ENCODE measurements at regions not wholly inside any gene's neighbourhood (a gene's known extent, or its start where the extent isn't known, plus 50 kb on each side); places are given as distances from the start of the nearest gene placed in this dataset.

- H3K36me3 Mint-ChIP-seq (ENCODE audit: low read depth) = no peaks in the 10 kb centered on the region
- no peak for DNase-seq
- no peaks in the 10 kb centered on the region for H3K27me3 Mint-ChIP-seq
- no peak overlapping the region for H3K4me3 Mint-ChIP-seq
- no peaks in the 10 kb centered on the region for H3K4me1 Mint-ChIP-seq
- intact Hi-C loops (cut with micrococcal nuclease) = no loop called here
- no peak overlapping the region for H3K27ac Mint-ChIP-seq
- H3K9me3 Mint-ChIP-seq = no peaks in the 10 kb centered on the region
Measured at GRCh38 chr3:148369381-148369780, 328.3 kb upstream of the AGTR1 start.

GRCh38 chr3:148372206-148372875, 325.4 kb upstream of the AGTR1 start:
- no peak overlapping the region for H3K4me3 Mint-ChIP-seq
- H3K4me1 Mint-ChIP-seq = no peaks in the 10 kb centered on the region
- no peak for DNase-seq
- intact Hi-C loops (cut with micrococcal nuclease) = no loop called here
- no peaks in the 10 kb centered on the region for H3K36me3 Mint-ChIP-seq (ENCODE audit: low read depth)
- H3K27ac Mint-ChIP-seq = no peak overlapping the region
- H3K9me3 Mint-ChIP-seq = no peaks in the 10 kb centered on the region
- H3K27me3 Mint-ChIP-seq = no peaks in the 10 kb centered on the region

DNA sequence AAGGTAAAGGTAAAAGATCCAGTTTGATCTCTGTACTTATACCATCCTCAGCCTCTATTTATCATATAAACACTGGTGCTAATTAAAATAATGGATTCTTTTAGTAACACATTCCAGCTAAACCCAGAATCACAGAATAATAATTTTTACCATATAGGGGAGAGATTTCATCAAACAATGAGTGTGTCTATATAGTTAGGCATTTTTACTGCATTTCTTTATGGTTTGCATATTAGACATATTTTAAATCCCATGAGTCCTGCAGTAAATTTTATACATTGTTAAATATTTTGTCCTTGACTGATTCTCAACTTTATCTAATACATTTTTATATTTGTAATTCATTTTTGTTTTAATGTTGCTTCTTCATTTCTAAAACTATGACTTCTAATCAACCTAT, 323.7 kb upstream of the AGTR1 start:
- Mint-ChIP-seq H3K36me3 (ENCODE audit: low read depth) (no peaks in the 10 kb centered on the region), H3K9me3 (no peaks in the 10 kb centered on the region), H3K4me3 (no peak overlapping the region), H3K27me3 (no peaks in the 10 kb centered on the region), H3K4me1 (no peaks in the 10 kb centered on the region), H3K27ac (no peak overlapping the region)
- intact Hi-C loops (cut with micrococcal nuclease) = no loop called here
- DNase-seq = no peak

GRCh38 chr3:148379763-148380382, 317.8 kb upstream of the AGTR1 start:
- no peak for DNase-seq
- Mint-ChIP-seq H3K27ac (no peak overlapping the region), H3K4me3 (no peak overlapping the region), H3K36me3 (ENCODE audit: low read depth) (no peaks in the 10 kb centered on the region), H3K4me1 (no peaks in the 10 kb centered on the region), H3K9me3 (no peaks in the 10 kb centered on the region), H3K27me3 (no peaks in the 10 kb centered on the region)
- intact Hi-C loops (cut with micrococcal nuclease) = no loop called here

DNA sequence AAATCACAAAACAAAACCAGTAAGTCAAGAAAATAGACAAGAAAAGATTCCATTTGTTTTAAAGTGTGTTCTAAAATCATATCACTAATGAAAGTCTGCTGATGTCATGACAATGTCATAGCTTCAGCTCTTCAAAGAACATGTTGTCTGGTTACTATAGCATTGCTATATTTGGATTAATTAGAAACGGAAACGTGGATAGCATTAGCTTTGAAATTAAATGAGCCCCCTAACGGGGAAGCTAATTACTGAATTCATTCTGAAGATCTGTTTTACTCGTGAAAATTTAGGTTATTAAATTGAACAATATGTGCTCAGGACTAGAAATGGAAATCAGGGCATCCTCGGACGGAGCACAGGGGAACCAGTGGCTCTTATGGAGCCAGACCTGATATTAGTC, 316.7 kb upstream of the AGTR1 start:
- no peaks in the 10 kb centered on the region for H3K9me3 Mint-ChIP-seq
- H3K27me3 Mint-ChIP-seq = no peaks in the 10 kb centered on the region
- no peak overlapping the region for H3K4me3 Mint-ChIP-seq
- no peak overlapping the region for H3K27ac Mint-ChIP-seq
- no peaks in the 10 kb centered on the region for H3K4me1 Mint-ChIP-seq
- no peak for DNase-seq
- intact Hi-C loops (cut with micrococcal nuclease) = no loop called here
- no peaks in the 10 kb centered on the region for H3K36me3 Mint-ChIP-seq (ENCODE audit: low read depth)

GRCh38 chr3:148389916-148390315, 307.8 kb upstream of the AGTR1 start:
- DNase-seq = no peak
- no peaks in the 10 kb centered on the region for H3K4me1 Mint-ChIP-seq
- no peaks in the 10 kb centered on the region for H3K27me3 Mint-ChIP-seq
- no peaks in the 10 kb centered on the region for H3K9me3 Mint-ChIP-seq
- H3K36me3 Mint-ChIP-seq (ENCODE audit: low read depth) = no peaks in the 10 kb centered on the region
- no peak overlapping the region for H3K4me3 Mint-ChIP-seq
- intact Hi-C loops (cut with micrococcal nuclease) = loop anchor here (10.0 kb wide), 1 partner anchor 525 kb away; no protein-coding TSS in a partner anchor
- H3K27ac Mint-ChIP-seq = no peak overlapping the region

DNA sequence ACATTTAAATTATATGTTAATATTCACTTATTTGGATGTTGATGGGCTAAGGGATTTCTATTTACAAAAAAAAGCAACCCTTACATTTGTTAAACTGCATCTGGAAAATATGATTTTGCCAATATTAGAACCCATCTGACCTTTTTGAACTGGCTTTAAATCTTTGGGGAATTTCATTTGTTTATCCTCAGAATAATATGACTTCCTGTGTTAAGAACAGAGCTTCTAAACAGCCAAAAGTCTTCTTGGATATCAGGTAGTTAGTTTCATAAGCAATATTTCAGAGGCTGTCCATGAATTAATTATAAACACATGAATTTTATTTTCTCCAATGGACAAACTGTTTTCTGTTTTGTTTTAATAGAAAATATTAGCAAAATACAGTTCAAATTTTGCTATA, 301.9 kb upstream of the AGTR1 start:
- no peaks in the 10 kb centered on the region for H3K4me1 Mint-ChIP-seq
- H3K27me3 Mint-ChIP-seq = no peaks in the 10 kb centered on the region
- no peak overlapping the region for H3K4me3 Mint-ChIP-seq
- no peak for DNase-seq
- intact Hi-C loops (cut with micrococcal nuclease) = loop anchor here (10.0 kb wide), 1 partner anchor 531 kb away; no protein-coding TSS in a partner anchor
- H3K36me3 Mint-ChIP-seq (ENCODE audit: low read depth) = no peaks in the 10 kb centered on the region
- no peaks in the 10 kb centered on the region for H3K9me3 Mint-ChIP-seq
- no peak overlapping the region for H3K27ac Mint-ChIP-seq

GRCh38 chr3:148400754-148401153, 296.9 kb upstream of the AGTR1 start:
- DNase-seq = no peak
- Mint-ChIP-seq H3K4me1 (no peaks in the 10 kb centered on the region), H3K36me3 (ENCODE audit: low read depth) (no peaks in the 10 kb centered on the region), H3K4me3 (no peak overlapping the region), H3K27me3 (no peaks in the 10 kb centered on the region), H3K9me3 (no peaks in the 10 kb centered on the region), H3K27ac (no peak overlapping the region)
- intact Hi-C loops (cut with micrococcal nuclease) = no loop called here

GRCh38 chr3:148408667-148409066, 289.0 kb upstream of the AGTR1 start:
- Mint-ChIP-seq H3K9me3 (no peaks in the 10 kb centered on the region), H3K27ac (no peak overlapping the region), H3K27me3 (no peaks in the 10 kb centered on the region), H3K36me3 (ENCODE audit: low read depth) (no peaks in the 10 kb centered on the region), H3K4me1 (no peaks in the 10 kb centered on the region), H3K4me3 (no peak overlapping the region)
- DNase-seq = no peak
- intact Hi-C loops (cut with micrococcal nuclease) = no loop called here

DNA sequence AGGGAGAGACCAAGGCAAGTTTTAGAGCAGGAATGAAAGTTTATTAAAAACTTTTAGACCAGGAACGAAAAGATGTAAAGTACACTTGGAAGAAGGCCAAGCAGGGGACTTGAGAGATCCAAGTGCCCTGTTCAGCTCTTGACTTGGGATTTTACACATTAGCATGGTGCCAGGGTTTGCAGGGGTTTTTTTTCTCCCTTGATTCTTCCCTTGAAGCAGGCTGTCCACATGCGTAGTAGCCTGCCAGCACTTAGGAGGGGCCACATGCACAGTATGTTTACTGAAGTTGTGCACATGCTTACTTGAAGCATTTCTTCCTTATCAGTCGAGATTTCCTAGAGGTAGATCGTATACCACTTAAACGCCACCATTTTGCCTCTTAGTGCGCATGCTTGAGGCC, 277.5 kb upstream of the AGTR1 start:
- Mint-ChIP-seq H3K27ac (no peak overlapping the region), H3K36me3 (ENCODE audit: low read depth) (no peaks in the 10 kb centered on the region), H3K27me3 (no peaks in the 10 kb centered on the region), H3K9me3 (peaks cover 3% of the 10 kb centered on the region), H3K4me3 (no peak overlapping the region), H3K4me1 (no peaks in the 10 kb centered on the region)
- no peak for DNase-seq
- intact Hi-C loops (cut with micrococcal nuclease) = no loop called here

DNA sequence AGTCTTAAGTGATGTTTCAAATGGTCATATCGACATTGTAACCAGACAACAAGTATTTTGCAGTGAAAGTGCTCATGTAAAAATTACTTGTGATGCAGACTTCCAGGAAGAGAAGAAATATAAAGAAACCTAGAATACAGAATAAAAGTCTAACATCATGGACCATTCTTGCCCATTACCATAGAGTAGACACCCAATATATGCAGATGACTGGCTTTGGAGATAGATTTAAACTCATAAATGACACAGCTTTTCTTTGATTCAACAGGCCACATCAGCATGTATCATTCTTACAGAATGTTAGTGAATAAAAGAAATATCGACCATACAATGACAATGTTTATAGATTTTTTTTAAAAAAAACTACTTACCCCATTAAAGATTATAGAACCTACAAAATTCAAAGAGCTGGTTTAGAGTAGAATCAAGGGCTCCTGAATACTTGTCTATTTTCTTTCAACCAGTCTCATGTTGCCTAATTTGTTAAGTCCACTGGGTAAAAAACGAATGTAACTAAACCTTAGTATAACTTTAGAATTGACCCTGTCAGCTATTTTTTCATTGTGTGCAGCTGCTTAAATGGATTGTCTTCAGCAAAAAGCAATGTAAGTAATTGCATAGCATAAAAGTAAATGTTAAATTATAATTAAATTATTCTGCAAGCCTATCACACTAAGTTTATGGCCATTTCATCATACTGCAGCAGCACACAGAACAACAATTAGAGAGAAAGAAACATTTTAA, 268.7 kb upstream of the AGTR1 start:
- Mint-ChIP-seq H3K4me1 (no peaks in the 10 kb centered on the region), H3K27ac (no peak overlapping the region), H3K36me3 (ENCODE audit: low read depth) (no peaks in the 10 kb centered on the region), H3K27me3 (no peaks in the 10 kb centered on the region), H3K9me3 (no peaks in the 10 kb centered on the region), H3K4me3 (no peak overlapping the region)
- intact Hi-C loops (cut with micrococcal nuclease) = no loop called here
- no peak for DNase-seq

- Mint-ChIP-seq H3K27me3 (no peaks in the 10 kb centered on the region), H3K27ac (no peak overlapping the region), H3K36me3 (ENCODE audit: low read depth) (no peaks in the 10 kb centered on the region), H3K4me3 (no peak overlapping the region), H3K4me1 (no peaks in the 10 kb centered on the region), H3K9me3 (no peaks in the 10 kb centered on the region)
- DNase-seq = no peak
- intact Hi-C loops (cut with micrococcal nuclease) = no loop called here
Measured at GRCh38 chr3:148433665-148434064, 264.0 kb upstream of the AGTR1 start.

DNA sequence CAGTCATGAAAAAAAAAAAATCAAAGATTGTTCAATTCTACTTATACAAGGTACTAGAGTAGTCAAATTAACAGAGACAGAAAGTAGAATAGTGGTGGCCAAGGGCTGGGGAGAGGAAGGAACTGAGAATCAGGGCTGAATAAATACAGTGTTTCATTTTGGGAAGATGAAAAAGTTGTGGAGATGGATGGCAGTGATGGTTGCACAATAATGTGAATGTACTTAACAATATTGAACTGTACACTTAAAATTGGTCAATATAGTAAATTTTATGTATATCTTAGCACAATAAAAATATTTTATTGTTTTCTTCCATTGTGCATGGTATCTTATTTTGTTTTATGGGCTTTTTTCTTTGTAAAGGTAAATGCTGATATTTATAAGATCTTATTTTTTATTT, 262.2 kb upstream of the AGTR1 start:
- Mint-ChIP-seq H3K9me3 (no peaks in the 10 kb centered on the region), H3K4me3 (no peak overlapping the region), H3K27ac (no peak overlapping the region), H3K4me1 (no peaks in the 10 kb centered on the region), H3K36me3 (ENCODE audit: low read depth) (no peaks in the 10 kb centered on the region), H3K27me3 (no peaks in the 10 kb centered on the region)
- intact Hi-C loops (cut with micrococcal nuclease) = no loop called here
- DNase-seq = no peak

DNA sequence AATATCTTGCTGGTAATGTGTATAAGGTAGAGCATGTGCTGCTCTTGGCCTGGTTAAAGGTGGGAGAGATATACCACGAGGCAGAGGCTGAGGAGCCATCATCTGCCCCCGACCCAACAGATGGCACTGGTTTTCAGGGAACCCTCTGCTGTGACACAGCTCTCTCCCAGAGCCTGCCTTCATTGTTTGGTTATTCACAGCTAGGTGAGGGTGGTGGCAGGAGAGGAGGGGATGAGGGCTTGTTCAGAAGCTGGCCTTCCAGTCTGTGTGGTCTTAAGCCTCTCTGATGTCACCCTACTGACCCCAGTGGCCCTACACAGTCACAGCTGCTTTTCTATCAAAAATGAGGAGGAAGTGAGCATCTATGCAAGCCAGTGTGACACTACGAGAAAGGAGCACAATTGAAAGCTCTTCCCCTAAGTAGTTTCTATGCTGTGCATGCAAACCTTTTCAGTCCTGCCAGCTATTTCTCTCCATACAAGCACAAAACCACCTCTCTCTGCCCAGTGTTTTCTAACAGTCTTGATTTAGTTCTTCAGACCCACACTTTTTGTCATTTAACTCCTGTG, 258.4 kb upstream of the AGTR1 start:
- no peaks in the 10 kb centered on the region for H3K27me3 Mint-ChIP-seq
- no peaks in the 10 kb centered on the region for H3K4me1 Mint-ChIP-seq
- no peak overlapping the region for H3K4me3 Mint-ChIP-seq
- no peak for DNase-seq
- H3K27ac Mint-ChIP-seq = no peak overlapping the region
- no peaks in the 10 kb centered on the region for H3K9me3 Mint-ChIP-seq
- H3K36me3 Mint-ChIP-seq (ENCODE audit: low read depth) = no peaks in the 10 kb centered on the region
- intact Hi-C loops (cut with micrococcal nuclease) = no loop called here
